ENCODE measurements at regions not wholly inside any gene's neighbourhood (a gene's known extent, or its start where the extent isn't known, plus 50 kb on each side); places are given as distances from the start of the nearest gene placed in this dataset.

DNA sequence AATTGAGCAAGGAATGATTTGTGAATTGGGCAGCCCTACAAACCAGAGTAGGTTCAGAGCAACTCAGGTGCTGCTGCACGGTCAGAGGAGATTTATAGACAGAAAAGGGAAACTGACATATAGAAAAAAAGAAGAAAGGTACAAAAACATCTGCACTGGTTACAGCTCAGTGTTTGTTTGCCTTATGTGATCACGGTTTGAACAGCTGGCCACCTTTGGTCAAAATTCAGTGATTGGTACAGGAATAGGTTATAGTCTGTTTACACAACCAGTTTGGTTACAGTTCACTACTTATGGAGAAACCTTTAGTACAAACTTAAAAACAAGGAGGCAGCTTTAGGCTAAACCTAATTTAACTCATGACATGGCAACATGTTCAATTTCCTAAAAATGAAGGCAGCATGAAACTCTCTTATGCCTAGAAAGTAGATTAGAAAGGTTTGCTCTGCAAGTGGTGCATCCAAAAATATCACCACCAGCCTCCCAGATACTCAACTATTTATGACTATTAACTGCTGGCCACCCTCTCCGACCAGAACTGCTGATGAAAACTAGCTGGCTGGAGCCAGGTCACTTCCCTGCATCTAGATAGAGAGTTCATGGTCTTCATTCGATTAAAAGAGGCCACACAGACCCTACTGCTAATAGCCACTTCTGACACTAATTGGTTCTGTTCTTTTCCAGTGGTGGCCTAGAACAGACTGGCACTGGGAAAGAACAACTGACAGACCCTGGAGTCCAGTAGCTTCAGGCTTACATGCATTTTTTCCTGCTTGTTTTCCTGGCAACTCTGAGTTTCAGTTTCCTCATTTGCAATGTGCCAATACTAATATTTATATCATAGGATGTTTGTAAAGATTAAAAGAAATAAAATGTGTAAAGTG lies 548.0 kb downstream of the CCSER2 start:
- TF ChIP-seq, protein P1, sequence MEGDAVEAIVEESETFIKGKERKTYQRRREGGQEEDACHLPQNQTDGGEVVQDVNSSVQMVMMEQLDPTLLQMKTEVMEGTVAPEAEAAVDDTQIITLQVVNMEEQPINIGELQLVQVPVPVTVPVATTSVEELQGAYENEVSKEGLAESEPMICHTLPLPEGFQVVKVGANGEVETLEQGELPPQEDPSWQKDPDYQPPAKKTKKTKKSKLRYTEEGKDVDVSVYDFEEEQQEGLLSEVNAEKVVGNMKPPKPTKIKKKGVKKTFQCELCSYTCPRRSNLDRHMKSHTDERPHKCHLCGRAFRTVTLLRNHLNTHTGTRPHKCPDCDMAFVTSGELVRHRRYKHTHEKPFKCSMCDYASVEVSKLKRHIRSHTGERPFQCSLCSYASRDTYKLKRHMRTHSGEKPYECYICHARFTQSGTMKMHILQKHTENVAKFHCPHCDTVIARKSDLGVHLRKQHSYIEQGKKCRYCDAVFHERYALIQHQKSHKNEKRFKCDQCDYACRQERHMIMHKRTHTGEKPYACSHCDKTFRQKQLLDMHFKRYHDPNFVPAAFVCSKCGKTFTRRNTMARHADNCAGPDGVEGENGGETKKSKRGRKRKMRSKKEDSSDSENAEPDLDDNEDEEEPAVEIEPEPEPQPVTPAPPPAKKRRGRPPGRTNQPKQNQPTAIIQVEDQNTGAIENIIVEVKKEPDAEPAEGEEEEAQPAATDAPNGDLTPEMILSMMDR (IDR thresholded peaks at IDR 0.05; ENCODE audit: poor library complexity): no peak
- no peak for TF ChIP-seq EZH2 (IDR thresholded peaks at IDR 0.05; ENCODE audit: borderline replicate concordance)
